ENCODE measurements at regions not wholly inside any gene's neighbourhood (a gene's known extent, or its start where the extent isn't known, plus 50 kb on each side); places are given as distances from the start of the nearest gene placed in this dataset.

DNA sequence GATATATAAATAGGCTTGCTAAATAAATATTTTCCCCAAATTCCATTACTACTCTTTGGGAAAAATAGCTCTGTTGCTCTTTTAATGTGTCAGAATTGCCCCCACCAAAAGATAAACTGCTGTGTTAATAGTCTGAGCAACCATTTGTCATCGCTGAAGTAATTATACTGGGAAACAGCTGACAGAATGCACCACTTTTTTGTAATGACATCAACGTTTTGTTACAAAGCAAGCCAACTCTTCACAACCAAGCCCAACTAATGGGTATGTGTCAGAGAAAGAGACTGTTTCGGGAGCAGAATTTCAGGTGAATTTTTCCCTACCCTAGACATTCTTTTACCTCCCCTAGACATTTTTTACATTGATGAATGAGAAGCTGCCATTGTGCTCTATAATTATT, 405.0 kb upstream of the MAGEB18 start:
- TF ChIP-seq, protein P1, sequence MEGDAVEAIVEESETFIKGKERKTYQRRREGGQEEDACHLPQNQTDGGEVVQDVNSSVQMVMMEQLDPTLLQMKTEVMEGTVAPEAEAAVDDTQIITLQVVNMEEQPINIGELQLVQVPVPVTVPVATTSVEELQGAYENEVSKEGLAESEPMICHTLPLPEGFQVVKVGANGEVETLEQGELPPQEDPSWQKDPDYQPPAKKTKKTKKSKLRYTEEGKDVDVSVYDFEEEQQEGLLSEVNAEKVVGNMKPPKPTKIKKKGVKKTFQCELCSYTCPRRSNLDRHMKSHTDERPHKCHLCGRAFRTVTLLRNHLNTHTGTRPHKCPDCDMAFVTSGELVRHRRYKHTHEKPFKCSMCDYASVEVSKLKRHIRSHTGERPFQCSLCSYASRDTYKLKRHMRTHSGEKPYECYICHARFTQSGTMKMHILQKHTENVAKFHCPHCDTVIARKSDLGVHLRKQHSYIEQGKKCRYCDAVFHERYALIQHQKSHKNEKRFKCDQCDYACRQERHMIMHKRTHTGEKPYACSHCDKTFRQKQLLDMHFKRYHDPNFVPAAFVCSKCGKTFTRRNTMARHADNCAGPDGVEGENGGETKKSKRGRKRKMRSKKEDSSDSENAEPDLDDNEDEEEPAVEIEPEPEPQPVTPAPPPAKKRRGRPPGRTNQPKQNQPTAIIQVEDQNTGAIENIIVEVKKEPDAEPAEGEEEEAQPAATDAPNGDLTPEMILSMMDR (IDR thresholded peaks at IDR 0.05), result no peak
- TF ChIP-seq POLR2A (IDR thresholded peaks at IDR 0.05) (no peak), POLR2AphosphoS5 (IDR thresholded peaks at IDR 0.05) (no peak), EP300 (IDR thresholded peaks at IDR 0.05) (no peak)

Measured in upper lobe of left lung (tissue), 4 donors.